ENCODE measurements at regions not wholly inside any gene's neighbourhood (a gene's known extent, or its start where the extent isn't known, plus 50 kb on each side); places are given as distances from the start of the nearest gene placed in this dataset.

DNA sequence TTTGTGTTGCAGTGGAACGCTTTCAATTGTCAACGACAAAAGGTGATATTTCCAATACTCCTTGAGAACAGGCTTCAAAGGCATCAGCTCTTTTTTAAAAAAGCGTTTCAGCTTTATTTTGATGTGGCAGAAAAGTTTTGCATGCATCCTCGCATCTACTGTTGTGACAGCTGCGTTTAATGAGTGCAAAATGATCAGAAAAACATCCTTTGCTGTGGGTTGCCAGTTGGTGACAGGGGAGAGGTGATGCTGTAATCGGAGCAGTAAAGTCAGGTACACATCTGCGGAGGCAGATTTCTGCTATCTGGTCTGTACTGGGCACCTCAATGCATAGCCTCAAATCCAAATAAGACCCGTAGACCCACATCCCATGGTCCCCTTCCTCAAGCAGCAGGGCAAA, 91.9 kb upstream of the POU3F3 start:
- no peak overlapping the region for H4K91ac ChIP-seq (ENCODE audit: insufficient read length, low read depth, low read length)
- H3K4me1 Mint-ChIP-seq: peaks cover 27 to 34% of the 10 kb centered on the region in 2 experiments
- no peaks in the 10 kb centered on the region for H4K20me1 ChIP-seq (ENCODE audit: control insufficient read depth, insufficient read depth, insufficient read length)
- peaks cover 0 to 1% (median 0%) of the 10 kb centered on the region in 3 experiments; a peak in 3 of 7 replicates for H3K36me3 Mint-ChIP-seq (ENCODE audit: insufficient read depth in 1 of 3, low read depth in 3 of 3)
- no peak overlapping the region for H3K9ac ChIP-seq (ENCODE audit: extremely low read depth, insufficient read length, low read length)
- no peak overlapping the region for H2BK12ac ChIP-seq (ENCODE audit: insufficient read length, low read depth, low read length)
- TF ChIP-seq, protein P1, sequence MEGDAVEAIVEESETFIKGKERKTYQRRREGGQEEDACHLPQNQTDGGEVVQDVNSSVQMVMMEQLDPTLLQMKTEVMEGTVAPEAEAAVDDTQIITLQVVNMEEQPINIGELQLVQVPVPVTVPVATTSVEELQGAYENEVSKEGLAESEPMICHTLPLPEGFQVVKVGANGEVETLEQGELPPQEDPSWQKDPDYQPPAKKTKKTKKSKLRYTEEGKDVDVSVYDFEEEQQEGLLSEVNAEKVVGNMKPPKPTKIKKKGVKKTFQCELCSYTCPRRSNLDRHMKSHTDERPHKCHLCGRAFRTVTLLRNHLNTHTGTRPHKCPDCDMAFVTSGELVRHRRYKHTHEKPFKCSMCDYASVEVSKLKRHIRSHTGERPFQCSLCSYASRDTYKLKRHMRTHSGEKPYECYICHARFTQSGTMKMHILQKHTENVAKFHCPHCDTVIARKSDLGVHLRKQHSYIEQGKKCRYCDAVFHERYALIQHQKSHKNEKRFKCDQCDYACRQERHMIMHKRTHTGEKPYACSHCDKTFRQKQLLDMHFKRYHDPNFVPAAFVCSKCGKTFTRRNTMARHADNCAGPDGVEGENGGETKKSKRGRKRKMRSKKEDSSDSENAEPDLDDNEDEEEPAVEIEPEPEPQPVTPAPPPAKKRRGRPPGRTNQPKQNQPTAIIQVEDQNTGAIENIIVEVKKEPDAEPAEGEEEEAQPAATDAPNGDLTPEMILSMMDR (conservative IDR thresholded peaks at IDR 0.05): no peak
- H3K4ac ChIP-seq (ENCODE audit: low read depth, low read length): no peak overlapping the region
- no peak overlapping the region for H3K4me2 ChIP-seq (ENCODE audit: insufficient read depth, insufficient read length, low read length)
- H3K79me1 ChIP-seq (ENCODE audit: insufficient read depth, low read depth, low read length, poor library complexity, severe bottlenecking): no peaks in the 10 kb centered on the region
- H3K79me2 ChIP-seq (ENCODE audit: insufficient read depth, low read length): no peaks in the 10 kb centered on the region
- H3K4me3 Mint-ChIP-seq: no peak overlapping the region
- no peak overlapping the region for H3K56ac ChIP-seq (ENCODE audit: insufficient read length, low read depth, low read length)
- no peak overlapping the region for H2BK15ac ChIP-seq (ENCODE audit: low read depth, low read length)
- DNase-seq: no peak
- H4K5ac ChIP-seq (ENCODE audit: insufficient read length, low read depth, low read length): no peak overlapping the region
- H3K23me2 ChIP-seq (ENCODE audit: insufficient read length, low read depth, low read length, poor library complexity, severe bottlenecking): no peaks in the 10 kb centered on the region
- no peak overlapping the region for H3K14ac ChIP-seq (ENCODE audit: insufficient read depth, low read length)
- H2BK5ac ChIP-seq (ENCODE audit: insufficient read length, low read length): no peak overlapping the region
- H3K9me3 Mint-ChIP-seq: no peaks in the 10 kb centered on the region; a peak in 2 of 5 replicates
- peaks cover 2% of the 10 kb centered on the region for H3K27me3 Mint-ChIP-seq (ENCODE audit: low read depth)
- no peaks in the 10 kb centered on the region for H3K9me3 ChIP-seq (ENCODE audit: control insufficient read depth, low read depth, low read length)
- no peaks in the 10 kb centered on the region for H3K27me3 ChIP-seq (ENCODE audit: insufficient read depth, low read length)
- no peak overlapping the region for H3K27ac ChIP-seq (ENCODE audit: insufficient read length, low read depth, low read length)
- H4K8ac ChIP-seq (replicated peaks; ENCODE audit: insufficient read length, low read depth, low read length): no peak overlapping the region
- H3K4me1 ChIP-seq (ENCODE audit: insufficient read depth, low read length): peaks cover 6% of the 10 kb centered on the region; the same call in 1 of the 2 replicates
- no CpG with 5 or more reads among the region's 8 CpGs for WGBS (ENCODE audit: extremely low coverage, insufficient read length, low lambda C conversion rate)
- H2AFZ ChIP-seq (ENCODE audit: low read length): no peak overlapping the region
- no peak overlapping the region for H2BK120ac ChIP-seq (ENCODE audit: low read depth, low read length, poor library complexity, severe bottlenecking)
- no peak overlapping the region for H2AK5ac ChIP-seq (ENCODE audit: insufficient read length, low read length)
- H3T11ph ChIP-seq (ENCODE audit: low read length): no peak overlapping the region
- H2BK20ac ChIP-seq (ENCODE audit: low read depth, low read length, poor library complexity, severe bottlenecking): no peak overlapping the region
- no peak overlapping the region for H3K23ac ChIP-seq (ENCODE audit: insufficient read length, low read depth, low read length)
- no peak overlapping the region for H3K27ac Mint-ChIP-seq
- H3K18ac ChIP-seq (ENCODE audit: insufficient read length, low read depth, low read length): no peak overlapping the region

Measured in H9 (cell line).